H1 (cell line): ENCODE measurements at regions not wholly inside any gene's neighbourhood (a gene's known extent, or its start where the extent isn't known, plus 50 kb on each side); places are given as distances from the start of the nearest gene placed in this dataset.

ENCODE experiments used
- CTCF ChIA-PET: fragments of 300-600 bp; sonication (Branson Sonifier 250); formaldehyde crosslinking; loops from one replicate; lab custom pipeline; 2021; ENCODE audit not compliant: partially characterized antibody; lab: Charles Lee
- POLR2A ChIA-PET: fragments of 300-600 bp; sonication (Branson Sonifier 250); formaldehyde crosslinking; loops from one replicate; lab custom pipeline; 2021; ENCODE audit warnings: inconsistent platforms; ENCODE audit not compliant: partially characterized antibody; lab: Charles Lee
- DNase-seq, 2 experiments: peaks; one replicate each; pipeline versions ENCODE4 v3.0.0 to v3.0.0-alpha.2; 2010 to 2022; ENCODE audit warnings: low spot score in 2 of 2, low read depth in 1 of 2, mixed read lengths in 1 of 2
- FAIRE-seq: peaks from 2 replicates; lab custom pipeline; 2011; peaks lifted over from hg19 to GRCh38; lab: Jason Lieb, UNC
- H2AFZ ChIP-seq: 2 replicates; pipeline ENCODE4 v1.8.1; 2012; ENCODE audit warnings: low read length, inconsistent platforms
- H2AK5ac ChIP-seq: 2 replicates; pipeline ENCODE4 v1.6.1; 2013; ENCODE audit warnings: low read depth, low read length
- H2BK120ac ChIP-seq: replicated peaks from 2 replicates; pipeline ENCODE3; 2013; ENCODE audit warnings: low read depth, low read length, inconsistent platforms
- H2BK12ac ChIP-seq: 2 replicates; pipeline ENCODE4 v1.6.1; 2013; ENCODE audit warnings: low read depth, low read length
- H2BK15ac ChIP-seq: 2 replicates; pipeline ENCODE4 v1.6.1; 2013; ENCODE audit warnings: low read length
- H2BK20ac ChIP-seq: 2 replicates; pipeline ENCODE4 v1.6.1; 2013; ENCODE audit warnings: low read length
- H2BK5ac ChIP-seq: 2 replicates; pipeline ENCODE4 v1.6.1; 2013; ENCODE audit warnings: low read depth, low read length
- H3K14ac ChIP-seq: 2 replicates; pipeline ENCODE4 v1.6.1; 2013; ENCODE audit warnings: inconsistent platforms; ENCODE audit not compliant: insufficient read length
- H3K18ac ChIP-seq: 2 replicates; pipeline ENCODE4 v1.6.1; 2013; ENCODE audit warnings: low read length; ENCODE audit errors: extremely low read depth
- H3K23ac ChIP-seq: 2 replicates; pipeline ENCODE4 v1.6.1; 2013; ENCODE audit warnings: inconsistent platforms; ENCODE audit not compliant: insufficient read length
- H3K23me2 ChIP-seq: 2 replicates; pipeline ENCODE4 v1.6.1; 2013; ENCODE audit warnings: low read depth, low read length
- H3K27ac ChIP-seq: 2 replicates; pipeline ENCODE4 v1.6.1; 2011; ENCODE audit warnings: low read depth, low read length, inconsistent platforms
- H3K27me3 ChIP-seq, 4 experiments: replicated peaks in 1 of 4; 1 replicate in 1 of 4; 2 replicates in 3 of 4; pipeline versions ENCODE4 v1.6.1 to v1.8.1; 2011 to 2013; ENCODE audit warnings: low read length in 3 of 4, mild to moderate bottlenecking in 3 of 4, inconsistent platforms in 2 of 4, mixed read lengths in 2 of 4, moderate library complexity in 1 of 4; ENCODE audit not compliant: control insufficient read depth in 3 of 4, insufficient read depth in 3 of 4; ENCODE audit errors: extremely low read depth in 1 of 4
- H3K36me3 ChIP-seq, 4 experiments: 2 replicates each; pipeline versions ENCODE4 v1.6.1 to v1.8.1; 2011 to 2013; ENCODE audit warnings: mild to moderate bottlenecking in 4 of 4, low read length in 3 of 4, moderate library complexity in 2 of 4, control low read depth in 1 of 4, inconsistent platforms in 1 of 4; ENCODE audit not compliant: insufficient read depth in 4 of 4, control insufficient read depth in 2 of 4
- H3K4ac ChIP-seq: replicated peaks from 2 replicates; pipeline ENCODE3; 2013; ENCODE audit warnings: low read length, low read depth, mixed read lengths, inconsistent platforms; ENCODE audit not compliant: insufficient read length
- H3K4me1 ChIP-seq, 4 experiments: replicated peaks in 1 of 4; 1 replicate in 1 of 4; 2 replicates in 3 of 4; pipeline versions ENCODE4 v1.6.1 to v1.8.1; 2011 to 2013; ENCODE audit warnings: low read length in 3 of 4, inconsistent platforms in 2 of 4, mixed read lengths in 1 of 4; ENCODE audit not compliant: insufficient read depth in 4 of 4, control insufficient read depth in 3 of 4
- H3K4me2 ChIP-seq, 2 experiments: 2 replicates each; pipeline versions ENCODE4 v1.6.1 to v1.8.1; 2011 to 2013; ENCODE audit warnings: low read depth in 2 of 2, low read length in 2 of 2, control low read depth in 1 of 2, inconsistent platforms in 1 of 2, mild to moderate bottlenecking in 1 of 2; ENCODE audit not compliant: insufficient read depth in 1 of 2
- H3K4me3 ChIP-seq, 4 experiments: fragments of 200-600, 300-600 bp in 1 of 4; sonication (generic), shearing (Covaris generic), sonication (Bioruptor Twin) in 1 of 4; 2 replicates each; pipeline versions ENCODE4 v1.5.1 to v1.8.1; 2011 to 2016; ENCODE audit warnings: low read length in 4 of 4, low read depth in 3 of 4, control low read depth in 2 of 4, inconsistent platforms in 2 of 4, mild to moderate bottlenecking in 2 of 4, mixed read lengths in 1 of 4, moderate library complexity in 1 of 4; ENCODE audit not compliant: insufficient read depth in 2 of 4; ENCODE audit errors: extremely low read depth in 1 of 4
- H3K56ac ChIP-seq: replicated peaks from 2 replicates; pipeline ENCODE3; 2013; ENCODE audit warnings: low read depth, mild to moderate bottlenecking, mixed read lengths, low read length, inconsistent platforms; ENCODE audit not compliant: insufficient read length
- H3K79me1 ChIP-seq: 2 replicates; pipeline ENCODE4 v1.6.1; 2013; ENCODE audit warnings: low read depth, low read length, control low read depth
- H3K79me2 ChIP-seq, 2 experiments: 2 replicates each; pipeline versions ENCODE4 v1.6.1 to v1.8.1; 2012 to 2013; ENCODE audit warnings: low read length in 2 of 2, mild to moderate bottlenecking in 2 of 2, inconsistent platforms in 1 of 2; ENCODE audit not compliant: insufficient read depth in 2 of 2, control insufficient read depth in 1 of 2
- H3K9ac ChIP-seq, 4 experiments: replicated peaks in 1 of 4; 1 replicate in 1 of 4; 2 replicates in 3 of 4; pipeline versions ENCODE4 v1.6.1 to v1.8.1; 2011 to 2013; ENCODE audit warnings: low read depth in 3 of 4, low read length in 3 of 4, control low read depth in 2 of 4, mild to moderate bottlenecking in 2 of 4, moderate library complexity in 2 of 4, inconsistent platforms in 1 of 4; ENCODE audit errors: extremely low read depth in 1 of 4
- H3K9me3 ChIP-seq, 2 experiments: 2 replicates each; pipeline versions ENCODE4 v1.6.1 to v1.8.1; 2012 to 2013; ENCODE audit warnings: mild to moderate bottlenecking in 2 of 2, moderate library complexity in 2 of 2, control low read depth in 1 of 2, inconsistent platforms in 1 of 2, low read depth in 1 of 2, low read length in 1 of 2, mixed read lengths in 1 of 2; ENCODE audit not compliant: insufficient read depth in 2 of 2
- H4K20me1 ChIP-seq, 2 experiments: replicated peaks in 1 of 2; 2 replicates each; pipeline versions ENCODE3 to v1.8.1; 2011 to 2013; ENCODE audit warnings: inconsistent platforms in 2 of 2, low read length in 2 of 2, mild to moderate bottlenecking in 1 of 2; ENCODE audit not compliant: insufficient read depth in 2 of 2, control insufficient read depth in 1 of 2
- H4K5ac ChIP-seq: 2 replicates; pipeline ENCODE4 v1.6.1; 2013; ENCODE audit warnings: low read length, low read depth, mixed read lengths, inconsistent platforms; ENCODE audit not compliant: insufficient read length
- H4K8ac ChIP-seq: 2 replicates; pipeline ENCODE4 v1.8.0; 2013; ENCODE audit warnings: mild to moderate bottlenecking, moderate library complexity, low read length, inconsistent platforms; ENCODE audit not compliant: insufficient read depth; ENCODE audit errors: extremely low read depth
- H4K91ac ChIP-seq: replicated peaks from 2 replicates; pipeline ENCODE3; 2013; ENCODE audit warnings: low read length, mixed read lengths, inconsistent platforms; ENCODE audit not compliant: insufficient read length
- CREB1 ChIP-seq: IDR thresholded peaks from 2 replicates; pipeline ENCODE4 v1.6.1; 2012; ENCODE audit warnings: inconsistent platforms
- HDAC6 ChIP-seq: IDR thresholded peaks from one replicate; pipeline ENCODE4 v1.7.1; 2012; ENCODE audit warnings: low read depth, mild to moderate bottlenecking, inconsistent platforms, low read length, moderate library complexity
- MAFK ChIP-seq: IDR thresholded peaks from 2 replicates; pipeline ENCODE4 v1.6.1; 2012; ENCODE audit warnings: low read depth, mild to moderate bottlenecking, improper control_type of control experiment, low read length
- NRF1 ChIP-seq: IDR thresholded peaks from 2 replicates; pipeline ENCODE4 v1.6.1; 2011; ENCODE audit warnings: mild to moderate bottlenecking, low read depth, low read length, improper control_type of control experiment
- RAD21 ChIP-seq, 2 experiments: IDR thresholded peaks in 1 of 2; conservative IDR thresholded peaks in 1 of 2; 2 replicates each; pipeline ENCODE4 v1.6.1; 2011; ENCODE audit warnings: low read depth in 2 of 2, low read length in 2 of 2, improper control_type of control experiment in 1 of 2, inconsistent platforms in 1 of 2, mild to moderate bottlenecking in 1 of 2, moderate library complexity in 1 of 2
- SIN3A ChIP-seq, 2 experiments: IDR thresholded peaks in 1 of 2; conservative IDR thresholded peaks in 1 of 2; 2 replicates each; pipeline ENCODE4 v1.6.1; 2011 to 2012; ENCODE audit warnings: low read length in 2 of 2, improper control_type of control experiment in 1 of 2, low read depth in 1 of 2, mild to moderate bottlenecking in 1 of 2
- SP2 ChIP-seq: IDR thresholded peaks from 2 replicates; pipeline ENCODE4 v1.6.1; 2012; ENCODE audit warnings: mild to moderate bottlenecking, low read length, inconsistent platforms
- SP4 ChIP-seq: IDR thresholded peaks from 2 replicates; pipeline ENCODE4 v1.6.1; 2012; ENCODE audit warnings: low read length, inconsistent platforms
- TEAD4 ChIP-seq: IDR thresholded peaks from 2 replicates; pipeline ENCODE4 v1.6.1; 2012; ENCODE audit warnings: low read depth, low read length, inconsistent platforms, mixed read lengths
- USF2 ChIP-seq: IDR thresholded peaks from 2 replicates; pipeline ENCODE4 v1.6.1; 2011; ENCODE audit warnings: low read length, improper control_type of control experiment
- WGBS, 2 experiments: shearing (Covaris generic) in 1 of 2; methylation state at CpG; one replicate each; pipeline versions ENCODE4 v1.1.6 to v1.1.7; 2013 to 2015; ENCODE audit warnings: low lambda C conversion rate in 2 of 2, mixed read lengths in 2 of 2, inconsistent platforms in 1 of 2, low coverage in 1 of 2, missing lambda C conversion rate in 1 of 2; ENCODE audit not compliant: insufficient replicate concordance in 2 of 2, insufficient coverage in 1 of 2, insufficient read length in 1 of 2; ENCODE audit errors: extremely low coverage in 1 of 2, missing lambda C conversion rate in 1 of 2; 5-methylcytosine and 5-hydroxymethylcytosine counted together

- DNase-seq (no peak), FAIRE-seq (peak; percentile 81)
- Histone ChIP-seq H3K27me3 (no peaks in the 10 kb centered on the region), H3K56ac (no peak overlapping the region), H3K27ac (no peak overlapping the region), H3K9ac (no peak overlapping the region), H3K4ac (no peak overlapping the region), H3K18ac (no peak overlapping the region), H2BK15ac (no peak overlapping the region), H3K9me3 (peaks cover 0 to 9% of the 10 kb centered on the region in 2 experiments; a peak in 1 of 4 replicates), H3K36me3 (no peaks in the 10 kb centered on the region), H2AK5ac (no peak overlapping the region), H4K20me1 (no peaks in the 10 kb centered on the region), H2AFZ (no peak overlapping the region), H3K79me1 (no peaks in the 10 kb centered on the region), H4K8ac (no peak overlapping the region), H2BK5ac (no peak overlapping the region), H3K14ac (no peak overlapping the region), H3K4me3 (no peak overlapping the region), H3K4me2 (no peak overlapping the region), H2BK120ac (no peak overlapping the region), H3K4me1 (no peaks in the 10 kb centered on the region), H3K79me2 (no peaks in the 10 kb centered on the region), H3K23me2 (no peaks in the 10 kb centered on the region), H4K5ac (no peak overlapping the region), H3K23ac (no peak overlapping the region), H2BK20ac (no peak overlapping the region), H4K91ac (no peak overlapping the region), H2BK12ac (no peak overlapping the region)
- ChIA-PET CTCF (no interaction called here), POLR2A (no interaction called here)
- no CpG with 5 or more reads among the region's 1 CpG for WGBS, 2 experiments
- TF ChIP-seq SIN3A (conservative IDR thresholded peaks at IDR 0.05 in 1 of 2, IDR thresholded peaks at IDR 0.05 in 1 of 2; ENCODE audit: low read depth in 1 of 2, low read length in 2 of 2) (no peak), SP2 (no peak), NRF1 (no peak), SP4 (no peak), CREB1 (no peak), USF2 (no peak), RAD21 (IDR thresholded peaks at IDR 0.05 in 1 of 2, conservative IDR thresholded peaks at IDR 0.05 in 1 of 2; ENCODE audit: low read depth in 2 of 2, low read length in 2 of 2) (no peak), HDAC6 (no peak), TEAD4 (no peak), MAFK (no peak)
These were observed 241.1 kb upstream of the USP9Y start for GRCh38 chrY:12459965-12460364.
